Astrocyte of the hippocampus (primary cell): ENCODE measurements at regions not wholly inside any gene's neighbourhood (a gene's known extent, or its start where the extent isn't known, plus 50 kb on each side); places are given as distances from the start of the nearest gene placed in this dataset.

Experiments used
- DNase-seq: peaks from one replicate; pipeline ENCODE4 v3.0.0; 2011; ENCODE audit warnings: low read depth, low spot score

GRCh38 chr15:31554261-31554660, 227.6 kb downstream of the KLF13 start:
- peak; percentile 94 for DNase-seq

DNA sequence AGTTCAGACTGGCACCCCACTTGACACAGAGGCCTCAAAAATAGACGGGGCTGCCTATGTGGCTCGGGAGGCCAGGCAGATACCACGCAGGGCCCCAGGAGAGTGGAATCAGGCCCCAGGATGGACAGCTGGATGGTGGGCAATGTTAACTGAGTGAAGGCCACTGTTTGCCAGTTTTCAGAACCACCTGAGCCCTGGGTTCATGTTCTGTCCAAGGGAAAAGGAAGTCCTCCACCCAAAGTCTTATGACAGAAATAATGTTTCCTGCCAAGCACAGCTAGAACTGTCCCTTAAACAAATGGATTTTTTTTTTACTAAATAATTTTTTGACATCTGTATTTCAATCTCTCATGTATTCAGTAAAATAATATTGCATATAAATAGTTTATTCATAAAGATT, 228.4 kb downstream of the KLF13 start:
- no peak for DNase-seq

- DNase-seq = no peak
These were observed 230.0 kb downstream of the KLF13 start for GRCh38 chr15:31556494-31557150.

DNA sequence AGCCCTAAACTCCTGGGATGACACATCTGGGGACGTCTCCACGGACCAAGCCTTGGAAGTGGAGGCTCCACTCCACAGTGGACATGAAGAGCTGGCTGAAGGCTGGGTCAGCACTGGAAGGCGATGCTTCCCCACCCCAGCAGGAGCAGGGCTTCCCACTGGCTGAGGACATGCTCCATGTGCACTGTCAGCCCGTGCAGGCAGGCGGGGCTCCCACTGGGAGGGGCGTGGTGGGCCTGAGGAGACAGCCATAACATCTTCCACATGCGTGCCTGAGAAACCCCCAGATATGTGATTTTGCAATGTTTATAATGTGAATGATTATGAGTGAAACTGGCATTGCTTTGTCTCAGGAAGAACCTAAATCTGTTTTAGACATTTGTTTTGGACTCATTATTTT, 231.3 kb downstream of the KLF13 start:
- no peak for DNase-seq

- no peak for DNase-seq
These were observed 232.2 kb downstream of the KLF13 start for GRCh38 chr15:31558840-31559239.

DNA sequence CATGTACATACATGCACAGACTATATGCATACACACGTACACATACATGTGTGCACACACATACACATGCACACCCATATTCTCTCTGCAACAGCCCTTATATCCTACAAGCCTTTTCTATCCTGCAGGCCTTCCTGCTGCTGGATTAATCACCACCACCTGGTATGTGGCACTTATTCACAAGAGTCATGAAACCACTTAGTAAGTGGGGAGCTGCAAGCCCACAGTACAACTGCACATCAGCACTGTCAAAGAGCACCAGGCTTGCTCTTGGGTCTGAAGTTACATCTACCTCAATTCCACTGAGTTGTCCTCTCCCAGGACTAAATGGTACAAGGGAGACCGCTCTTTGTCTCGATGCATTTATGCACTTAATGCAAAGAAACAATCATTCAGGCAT, 233.2 kb downstream of the KLF13 start:
- no peak for DNase-seq

- DNase-seq = no peak
These were observed 234.0 kb downstream of the KLF13 start for GRCh38 chr15:31560643-31561042.

DNA sequence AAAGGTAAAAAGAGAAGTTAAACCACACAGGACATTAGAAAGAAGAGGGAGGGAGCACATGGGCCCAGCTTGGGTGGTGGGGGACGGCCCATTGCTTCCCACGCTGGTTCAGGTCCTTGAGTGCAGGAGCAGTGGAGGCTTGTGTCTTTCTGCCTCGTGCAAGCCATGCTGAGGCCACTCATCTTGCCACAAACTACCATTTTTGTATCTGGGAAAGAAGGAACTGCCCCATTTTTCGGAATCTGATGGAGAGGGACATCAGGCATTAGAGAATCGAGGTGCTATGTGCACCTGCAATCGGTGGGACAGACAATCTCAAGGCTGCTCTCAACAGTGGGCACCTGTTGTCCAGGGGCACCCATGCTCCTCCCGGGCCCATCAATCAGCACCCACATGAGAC, 234.5 kb downstream of the KLF13 start:
- no peak for DNase-seq

DNA sequence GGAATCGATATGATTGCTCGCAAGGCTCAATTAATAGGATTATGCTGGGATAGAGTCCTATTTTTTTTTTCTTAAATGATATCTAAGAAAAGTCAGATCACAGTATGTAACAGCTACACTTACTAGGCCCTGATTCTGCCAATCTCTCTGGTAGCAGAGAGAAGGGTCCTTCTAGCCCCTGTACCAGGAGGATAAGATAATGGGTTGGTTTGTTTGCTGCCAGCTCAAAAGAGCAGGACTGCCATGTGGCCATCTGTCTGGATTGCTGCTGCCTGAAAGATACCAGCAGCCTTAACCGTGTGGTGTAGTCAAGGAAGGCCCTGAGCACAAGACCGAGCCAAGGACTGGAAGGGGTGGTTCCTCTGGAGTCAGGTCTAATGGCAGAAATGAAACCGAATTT, 236.4 kb downstream of the KLF13 start:
- DNase-seq = no peak

GRCh38 chr15:31563421-31563820, 236.8 kb downstream of the KLF13 start:
- no peak for DNase-seq

GRCh38 chr15:31567861-31568260, 241.2 kb downstream of the KLF13 start:
- no peak for DNase-seq

- DNase-seq = no peak
These were observed 243.2 kb downstream of the KLF13 start for GRCh38 chr15:31569836-31570235.

GRCh38 chr15:31570591-31570990, 244.0 kb downstream of the KLF13 start:
- DNase-seq = no peak

- DNase-seq = no peak
These were observed 245.0 kb downstream of the KLF13 start for GRCh38 chr15:31571676-31572075.

GRCh38 chr15:31573759-31574158, 247.1 kb downstream of the KLF13 start:
- no peak for DNase-seq

- peak; percentile 6 for DNase-seq
These were observed 248.1 kb downstream of the KLF13 start for GRCh38 chr15:31574766-31575165.

- no peak for DNase-seq
These were observed 250.5 kb downstream of the KLF13 start for GRCh38 chr15:31577108-31577507.

- no peak for DNase-seq
These were observed 252.6 kb downstream of the KLF13 start for GRCh38 chr15:31579282-31579681.

DNA sequence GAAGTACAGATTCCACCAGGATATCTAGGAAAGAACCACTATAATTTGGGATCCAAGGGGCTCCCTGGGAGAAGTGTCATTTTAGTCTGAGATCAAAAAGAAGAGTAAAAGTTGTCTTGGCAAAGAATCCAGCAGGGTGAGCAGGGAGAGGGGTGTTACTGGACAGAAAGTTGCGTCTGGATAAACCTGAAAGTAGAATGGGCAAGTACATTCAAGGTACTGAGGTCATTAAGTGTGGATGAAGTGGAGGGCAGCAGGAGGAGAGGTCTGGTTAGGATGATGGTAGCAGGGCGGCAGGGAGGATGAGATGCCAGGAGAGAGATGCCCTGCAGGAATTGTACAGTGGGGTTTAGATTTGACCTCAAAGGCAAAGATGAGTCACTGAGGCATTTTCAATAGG, 253.3 kb downstream of the KLF13 start:
- DNase-seq = no peak

- DNase-seq = no peak
These were observed 257.6 kb downstream of the KLF13 start for GRCh38 chr15:31584195-31584594.

GRCh38 chr15:31585240-31585639, 258.6 kb downstream of the KLF13 start:
- no peak for DNase-seq

DNA sequence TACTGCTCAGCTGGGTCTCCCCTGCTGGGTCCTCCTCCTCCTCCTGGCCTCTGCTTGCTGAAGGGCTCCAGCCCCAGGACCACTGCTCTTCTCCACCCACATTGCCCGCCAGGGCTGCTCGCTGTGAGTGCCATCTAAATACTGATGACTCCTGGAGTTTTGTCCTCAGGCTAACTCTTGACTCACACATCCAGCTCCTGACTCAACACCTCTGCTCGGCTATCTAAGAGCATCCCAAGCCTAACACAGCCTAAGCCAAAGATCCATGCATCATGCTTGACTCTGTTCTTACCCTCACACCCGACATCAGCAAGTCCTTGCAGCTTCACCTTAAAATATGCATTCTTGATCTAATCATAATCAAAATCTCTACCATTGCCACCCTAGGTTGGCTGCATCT, 260.2 kb downstream of the KLF13 start:
- no peak for DNase-seq

GRCh38 chr15:31587583-31587982, 260.9 kb downstream of the KLF13 start:
- no peak for DNase-seq

- no peak for DNase-seq
These were observed 264.0 kb downstream of the KLF13 start for GRCh38 chr15:31590609-31591008.
